ENCODE measurements at regions not wholly inside any gene's neighbourhood (a gene's known extent, or its start where the extent isn't known, plus 50 kb on each side); places are given as distances from the start of the nearest gene placed in this dataset.

DNA sequence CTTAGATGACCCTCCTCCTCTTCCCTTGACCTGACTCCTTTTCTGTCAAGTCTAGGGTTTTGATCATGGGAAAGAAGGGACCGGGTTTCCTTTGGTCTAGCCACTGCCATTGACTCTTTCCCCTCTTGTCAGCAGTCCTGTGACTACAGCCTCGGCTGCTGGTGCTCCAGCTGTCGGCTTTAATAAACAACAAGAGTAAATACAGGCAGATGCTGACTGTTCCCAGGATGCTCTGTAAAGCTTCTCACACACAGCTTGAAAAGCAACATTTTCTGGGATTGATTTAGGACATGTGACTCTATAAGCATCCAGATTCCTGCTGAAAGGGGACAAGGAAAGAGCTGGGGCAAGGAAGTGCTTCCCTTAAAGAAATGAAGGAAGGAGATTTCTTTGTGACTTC lies 53.5 kb upstream of the CTTNBP2NL start:
- TF ChIP-seq RAD21 (IDR thresholded peaks at IDR 0.05; ENCODE audit: insufficient read depth, low read depth, low read length) (no peak), CEBPB (IDR thresholded peaks at IDR 0.05; ENCODE audit: borderline replicate concordance in 1 of 2, low read depth in 2 of 2, low read length in 2 of 2) (no peak), HDAC2 (IDR thresholded peaks at IDR 0.05) (no peak), FOS (IDR thresholded peaks at IDR 0.05; ENCODE audit: borderline replicate concordance, extremely low read depth, insufficient read length) (no peak), FOXK2 (IDR thresholded peaks at IDR 0.05) (no peak), TAF1 (IDR thresholded peaks at IDR 0.05; ENCODE audit: borderline replicate concordance, low read depth, low read length) (no peak)
- TF ChIP-seq, protein P1, sequence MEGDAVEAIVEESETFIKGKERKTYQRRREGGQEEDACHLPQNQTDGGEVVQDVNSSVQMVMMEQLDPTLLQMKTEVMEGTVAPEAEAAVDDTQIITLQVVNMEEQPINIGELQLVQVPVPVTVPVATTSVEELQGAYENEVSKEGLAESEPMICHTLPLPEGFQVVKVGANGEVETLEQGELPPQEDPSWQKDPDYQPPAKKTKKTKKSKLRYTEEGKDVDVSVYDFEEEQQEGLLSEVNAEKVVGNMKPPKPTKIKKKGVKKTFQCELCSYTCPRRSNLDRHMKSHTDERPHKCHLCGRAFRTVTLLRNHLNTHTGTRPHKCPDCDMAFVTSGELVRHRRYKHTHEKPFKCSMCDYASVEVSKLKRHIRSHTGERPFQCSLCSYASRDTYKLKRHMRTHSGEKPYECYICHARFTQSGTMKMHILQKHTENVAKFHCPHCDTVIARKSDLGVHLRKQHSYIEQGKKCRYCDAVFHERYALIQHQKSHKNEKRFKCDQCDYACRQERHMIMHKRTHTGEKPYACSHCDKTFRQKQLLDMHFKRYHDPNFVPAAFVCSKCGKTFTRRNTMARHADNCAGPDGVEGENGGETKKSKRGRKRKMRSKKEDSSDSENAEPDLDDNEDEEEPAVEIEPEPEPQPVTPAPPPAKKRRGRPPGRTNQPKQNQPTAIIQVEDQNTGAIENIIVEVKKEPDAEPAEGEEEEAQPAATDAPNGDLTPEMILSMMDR (IDR thresholded peaks at IDR 0.05 in 2 of 3, conservative IDR thresholded peaks at IDR 0.05 in 1 of 3; ENCODE audit: control insufficient read depth in 2 of 3, extremely low read depth in 1 of 3, insufficient read depth in 1 of 3, low read depth in 3 of 3, low read length in 3 of 3): no peak
- TF ChIP-seq, protein P2, sequence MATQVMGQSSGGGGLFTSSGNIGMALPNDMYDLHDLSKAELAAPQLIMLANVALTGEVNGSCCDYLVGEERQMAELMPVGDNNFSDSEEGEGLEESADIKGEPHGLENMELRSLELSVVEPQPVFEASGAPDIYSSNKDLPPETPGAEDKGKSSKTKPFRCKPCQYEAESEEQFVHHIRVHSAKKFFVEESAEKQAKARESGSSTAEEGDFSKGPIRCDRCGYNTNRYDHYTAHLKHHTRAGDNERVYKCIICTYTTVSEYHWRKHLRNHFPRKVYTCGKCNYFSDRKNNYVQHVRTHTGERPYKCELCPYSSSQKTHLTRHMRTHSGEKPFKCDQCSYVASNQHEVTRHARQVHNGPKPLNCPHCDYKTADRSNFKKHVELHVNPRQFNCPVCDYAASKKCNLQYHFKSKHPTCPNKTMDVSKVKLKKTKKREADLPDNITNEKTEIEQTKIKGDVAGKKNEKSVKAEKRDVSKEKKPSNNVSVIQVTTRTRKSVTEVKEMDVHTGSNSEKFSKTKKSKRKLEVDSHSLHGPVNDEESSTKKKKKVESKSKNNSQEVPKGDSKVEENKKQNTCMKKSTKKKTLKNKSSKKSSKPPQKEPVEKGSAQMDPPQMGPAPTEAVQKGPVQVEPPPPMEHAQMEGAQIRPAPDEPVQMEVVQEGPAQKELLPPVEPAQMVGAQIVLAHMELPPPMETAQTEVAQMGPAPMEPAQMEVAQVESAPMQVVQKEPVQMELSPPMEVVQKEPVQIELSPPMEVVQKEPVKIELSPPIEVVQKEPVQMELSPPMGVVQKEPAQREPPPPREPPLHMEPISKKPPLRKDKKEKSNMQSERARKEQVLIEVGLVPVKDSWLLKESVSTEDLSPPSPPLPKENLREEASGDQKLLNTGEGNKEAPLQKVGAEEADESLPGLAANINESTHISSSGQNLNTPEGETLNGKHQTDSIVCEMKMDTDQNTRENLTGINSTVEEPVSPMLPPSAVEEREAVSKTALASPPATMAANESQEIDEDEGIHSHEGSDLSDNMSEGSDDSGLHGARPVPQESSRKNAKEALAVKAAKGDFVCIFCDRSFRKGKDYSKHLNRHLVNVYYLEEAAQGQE (IDR thresholded peaks at IDR 0.05; ENCODE audit: low read depth, low read length): no peak
- TF ChIP-seq, protein P3, sequence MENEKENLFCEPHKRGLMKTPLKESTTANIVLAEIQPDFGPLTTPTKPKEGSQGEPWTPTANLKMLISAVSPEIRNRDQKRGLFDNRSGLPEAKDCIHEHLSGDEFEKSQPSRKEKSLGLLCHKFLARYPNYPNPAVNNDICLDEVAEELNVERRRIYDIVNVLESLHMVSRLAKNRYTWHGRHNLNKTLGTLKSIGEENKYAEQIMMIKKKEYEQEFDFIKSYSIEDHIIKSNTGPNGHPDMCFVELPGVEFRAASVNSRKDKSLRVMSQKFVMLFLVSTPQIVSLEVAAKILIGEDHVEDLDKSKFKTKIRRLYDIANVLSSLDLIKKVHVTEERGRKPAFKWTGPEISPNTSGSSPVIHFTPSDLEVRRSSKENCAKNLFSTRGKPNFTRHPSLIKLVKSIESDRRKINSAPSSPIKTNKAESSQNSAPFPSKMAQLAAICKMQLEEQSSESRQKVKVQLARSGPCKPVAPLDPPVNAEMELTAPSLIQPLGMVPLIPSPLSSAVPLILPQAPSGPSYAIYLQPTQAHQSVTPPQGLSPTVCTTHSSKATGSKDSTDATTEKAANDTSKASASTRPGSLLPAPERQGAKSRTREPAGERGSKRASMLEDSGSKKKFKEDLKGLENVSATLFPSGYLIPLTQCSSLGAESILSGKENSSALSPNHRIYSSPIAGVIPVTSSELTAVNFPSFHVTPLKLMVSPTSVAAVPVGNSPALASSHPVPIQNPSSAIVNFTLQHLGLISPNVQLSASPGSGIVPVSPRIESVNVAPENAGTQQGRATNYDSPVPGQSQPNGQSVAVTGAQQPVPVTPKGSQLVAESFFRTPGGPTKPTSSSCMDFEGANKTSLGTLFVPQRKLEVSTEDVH (IDR thresholded peaks at IDR 0.05; ENCODE audit: low read depth, partially characterized antibody): no peak

Data from GM12878 (cell line).